ENCODE measurements at regions not wholly inside any gene's neighbourhood (a gene's known extent, or its start where the extent isn't known, plus 50 kb on each side); places are given as distances from the start of the nearest gene placed in this dataset.

GRCh38 chr2:64770781-64771334 is 117.1 kb upstream of the SERTAD2 start:
- DNase-seq = no peak

GRCh38 chr2:64771737-64772136 is 118.0 kb upstream of the SERTAD2 start:
- DNase-seq = no peak

- no peak for DNase-seq
Observed at GRCh38 chr2:64773461-64774118, 119.9 kb upstream of the SERTAD2 start.

- no peak for DNase-seq
Observed at GRCh38 chr2:64777841-64778240, 124.1 kb upstream of the SERTAD2 start.

GRCh38 chr2:64779117-64779690 is 125.5 kb upstream of the SERTAD2 start:
- DNase-seq = no peak

GRCh38 chr2:64780041-64780440 is 126.3 kb upstream of the SERTAD2 start:
- no peak for DNase-seq

GRCh38 chr2:64781711-64782390 is 128.1 kb upstream of the SERTAD2 start:
- no peak for DNase-seq

- no peak for DNase-seq
Observed at GRCh38 chr2:64784168-64785061, 130.7 kb upstream of the SERTAD2 start.

GRCh38 chr2:64785245-64785644 is 131.5 kb upstream of the SERTAD2 start:
- no peak for DNase-seq

- no peak for DNase-seq
Observed at GRCh38 chr2:64786343-64787018, 132.8 kb upstream of the SERTAD2 start.

GRCh38 chr2:64787019-64787365 is 133.3 kb upstream of the SERTAD2 start:
- no peak for DNase-seq

GRCh38 chr2:64787698-64788097 is 134.0 kb upstream of the SERTAD2 start:
- DNase-seq = no peak

GRCh38 chr2:64789466-64790320 is 136.0 kb upstream of the SERTAD2 start:
- no peak for DNase-seq

GRCh38 chr2:64792300-64792699 is 138.6 kb upstream of the SERTAD2 start:
- no peak for DNase-seq

GRCh38 chr2:64792995-64793639 is 139.4 kb upstream of the SERTAD2 start:
- no peak for DNase-seq

GRCh38 chr2:64793701-64794100 is 140.0 kb upstream of the SERTAD2 start:
- no peak for DNase-seq

GRCh38 chr2:64794426-64794995 is 140.8 kb upstream of the SERTAD2 start:
- no peak for DNase-seq

- no peak for DNase-seq
Observed at GRCh38 chr2:64795024-64795592, 141.4 kb upstream of the SERTAD2 start.

- no peak for DNase-seq
Observed at GRCh38 chr2:64796926-64797325, 143.2 kb upstream of the SERTAD2 start.

GRCh38 chr2:64797881-64798575 is 144.3 kb upstream of the SERTAD2 start:
- peak; percentile 33 to 37 for DNase-seq
